ENCODE measurements at regions not wholly inside any gene's neighbourhood (a gene's known extent, or its start where the extent isn't known, plus 50 kb on each side); places are given as distances from the start of the nearest gene placed in this dataset.
A peak's percentile ranks its signal among the peaks of the same experiment; 100 is the strongest.

- no peak for ATAC-seq
- TF ChIP-seq RARB (CRISPR knock-in tag; IDR thresholded peaks at IDR 0.05), result no peak
- TF ChIP-seq ZFP30 (CRISPR knock-in tag; IDR thresholded peaks at IDR 0.05), result no peak
These were observed 124.6 kb downstream of the ZC3H11B start for GRCh38 chr1:219488275-219488674.

GRCh38 chr1:219483530-219483929, 129.4 kb downstream of the ZC3H11B start:
- TF ChIP-seq PPARA (CRISPR knock-in tag; IDR thresholded peaks at IDR 0.05; ENCODE audit: borderline replicate concordance) (no peak), ZNF8 (CRISPR knock-in tag; IDR thresholded peaks at IDR 0.05) (no peak), TCF4 (CRISPR knock-in tag; IDR thresholded peaks at IDR 0.05; ENCODE audit: borderline replicate concordance) (no peak), ZNF70 (CRISPR knock-in tag; IDR thresholded peaks at IDR 0.05) (no peak), CSRNP3 (CRISPR knock-in tag; IDR thresholded peaks at IDR 0.05) (no peak), ESRRG (CRISPR knock-in tag; IDR thresholded peaks at IDR 0.05) (no peak), CREB5 (CRISPR knock-in tag; IDR thresholded peaks at IDR 0.05; ENCODE audit: low read depth) (no peak), ZFP3 (CRISPR knock-in tag; IDR thresholded peaks at IDR 0.05) (no peak), ARNTL (CRISPR knock-in tag; IDR thresholded peaks at IDR 0.05; ENCODE audit: borderline replicate concordance, low read depth) (no peak), ZFP30 (CRISPR knock-in tag; IDR thresholded peaks at IDR 0.05) (no peak), OSR1 (CRISPR knock-in tag; IDR thresholded peaks at IDR 0.05) (no peak), BACH2 (CRISPR knock-in tag; IDR thresholded peaks at IDR 0.05; ENCODE audit: borderline replicate concordance) (no peak), TSHZ2 (CRISPR knock-in tag; IDR thresholded peaks at IDR 0.05) (no peak), SNAI2 (CRISPR knock-in tag; IDR thresholded peaks at IDR 0.05) (no peak), TOX (CRISPR knock-in tag; IDR thresholded peaks at IDR 0.05; ENCODE audit: borderline replicate concordance) (no peak), ISL1 (CRISPR knock-in tag; IDR thresholded peaks at IDR 0.05) (no peak), ZC3H10 (CRISPR knock-in tag; IDR thresholded peaks at IDR 0.05) (no peak), PATZ1 (CRISPR knock-in tag; IDR thresholded peaks at IDR 0.05; ENCODE audit: borderline replicate concordance) (no peak), POU6F1 (CRISPR knock-in tag; IDR thresholded peaks at IDR 0.05; ENCODE audit: borderline replicate concordance, low read depth) (no peak)
- ATAC-seq, result no peak

GRCh38 chr1:219480011-219480410, 132.9 kb downstream of the ZC3H11B start:
- ATAC-seq, result peak; percentile 65
- TF ChIP-seq SNAI2 (CRISPR knock-in tag; IDR thresholded peaks at IDR 0.05) (no peak), OSR1 (CRISPR knock-in tag; IDR thresholded peaks at IDR 0.05) (no peak), ARNTL (CRISPR knock-in tag; IDR thresholded peaks at IDR 0.05; ENCODE audit: borderline replicate concordance, low read depth) (no peak), BACH2 (CRISPR knock-in tag; IDR thresholded peaks at IDR 0.05; ENCODE audit: borderline replicate concordance) (no peak), ZNF8 (CRISPR knock-in tag; IDR thresholded peaks at IDR 0.05) (no peak), ZNF70 (CRISPR knock-in tag; IDR thresholded peaks at IDR 0.05) (no peak), CSDC2 (CRISPR knock-in tag; IDR thresholded peaks at IDR 0.05) (no peak), CREB5 (CRISPR knock-in tag; IDR thresholded peaks at IDR 0.05; ENCODE audit: low read depth) (no peak), ZNF565 (CRISPR knock-in tag; conservative IDR thresholded peaks at IDR 0.05; ENCODE audit: low read depth) (no peak), ZC3H10 (CRISPR knock-in tag; IDR thresholded peaks at IDR 0.05) (no peak), CSRNP3 (CRISPR knock-in tag; IDR thresholded peaks at IDR 0.05) (no peak), ZFP30 (CRISPR knock-in tag; IDR thresholded peaks at IDR 0.05) (no peak), TSHZ2 (CRISPR knock-in tag; IDR thresholded peaks at IDR 0.05) (no peak)
